ENCODE measurements at regions not wholly inside any gene's neighbourhood (a gene's known extent, or its start where the extent isn't known, plus 50 kb on each side); places are given as distances from the start of the nearest gene placed in this dataset.

- no peak overlapping the region for H3K4me3 ChIP-seq (ENCODE audit: low read length in 3 of 3)
- FAIRE-seq (no peak), DNase-seq (peak in 3 of 5 donors; percentile 38 to 61 (median 55))
- H3K9ac ChIP-seq (ENCODE audit: low read length in 3 of 3), result no peak overlapping the region
- intact Hi-C loops (cut with DNase I), result no loop called here
- no peaks in the 10 kb centered on the region for H3K36me3 ChIP-seq (ENCODE audit: control insufficient read depth in 2 of 3, insufficient read depth in 3 of 3, low read length in 3 of 3)
- H3K4me1 ChIP-seq (ENCODE audit: control insufficient read depth in 2 of 3, insufficient read depth in 2 of 3, low read depth in 1 of 3, low read length in 3 of 3), result peaks cover 0 to 7% (median 6%) of the 10 kb centered on the region in 3 donors
- no peaks in the 10 kb centered on the region for H3K9me3 ChIP-seq (ENCODE audit: control insufficient read depth in 2 of 3, insufficient read depth in 1 of 3, low read length in 3 of 3)
- no peaks in the 10 kb centered on the region for H3K27me3 ChIP-seq (ENCODE audit: control insufficient read depth, insufficient read depth, low read length)
- TF ChIP-seq CTCF (IDR thresholded peaks at IDR 0.05; ENCODE audit: borderline replicate concordance, extremely low read depth, insufficient read depth), result peak; percentile 59
- H3K27ac ChIP-seq (ENCODE audit: low read depth in 2 of 2, low read length in 2 of 2), result no peak overlapping the region
Observed at GRCh38 chr2:215828528-215829184, 184.7 kb downstream of the MREG start.

GRCh38 chr2:215826838-215827441 is 186.4 kb downstream of the MREG start:
- Histone ChIP-seq H3K27ac (ENCODE audit: low read depth in 2 of 2, low read length in 2 of 2) (no peak overlapping the region), H3K4me1 (ENCODE audit: control insufficient read depth in 2 of 3, insufficient read depth in 2 of 3, low read depth in 1 of 3, low read length in 3 of 3) (peaks cover 0 to 7% (median 6%) of the 10 kb centered on the region in 3 donors), H3K9ac (ENCODE audit: low read length in 3 of 3) (no peak overlapping the region), H3K36me3 (ENCODE audit: control insufficient read depth in 2 of 3, insufficient read depth in 3 of 3, low read length in 3 of 3) (no peaks in the 10 kb centered on the region), H3K9me3 (ENCODE audit: control insufficient read depth in 2 of 3, insufficient read depth in 1 of 3, low read length in 3 of 3) (no peaks in the 10 kb centered on the region), H3K4me3 (ENCODE audit: low read length in 3 of 3) (peak overlapping the region in 1 of 3 donors; percentile 24), H3K27me3 (ENCODE audit: control insufficient read depth, insufficient read depth, low read length) (no peaks in the 10 kb centered on the region)
- FAIRE-seq, result no peak
- no peak for TF ChIP-seq CTCF (IDR thresholded peaks at IDR 0.05; ENCODE audit: borderline replicate concordance, extremely low read depth, insufficient read depth)
- intact Hi-C loops (cut with DNase I), result no loop called here
- DNase-seq, result peak in 2 of 5 donors; percentile 35 to 45

GRCh38 chr2:215826376-215826775 is 187.0 kb downstream of the MREG start:
- intact Hi-C loops (cut with DNase I), result no loop called here
- FAIRE-seq, result no peak
- no peak for DNase-seq
- no peaks in the 10 kb centered on the region for H3K36me3 ChIP-seq (ENCODE audit: control insufficient read depth in 2 of 3, insufficient read depth in 3 of 3, low read length in 3 of 3)
- no peaks in the 10 kb centered on the region for H3K9me3 ChIP-seq (ENCODE audit: control insufficient read depth in 2 of 3, insufficient read depth in 1 of 3, low read length in 3 of 3)
- H3K27ac ChIP-seq (ENCODE audit: low read depth in 2 of 2, low read length in 2 of 2), result no peak overlapping the region
- H3K4me1 ChIP-seq (ENCODE audit: control insufficient read depth in 2 of 3, insufficient read depth in 2 of 3, low read depth in 1 of 3, low read length in 3 of 3), result peaks cover 0 to 6% (median 2%) of the 10 kb centered on the region in 3 donors
- H3K4me3 ChIP-seq (ENCODE audit: low read length in 3 of 3), result no peak overlapping the region
- no peak for TF ChIP-seq CTCF (IDR thresholded peaks at IDR 0.05; ENCODE audit: borderline replicate concordance, extremely low read depth, insufficient read depth)
- no peak overlapping the region for H3K9ac ChIP-seq (ENCODE audit: low read length in 3 of 3)
- H3K27me3 ChIP-seq (ENCODE audit: control insufficient read depth, insufficient read depth, low read length), result no peaks in the 10 kb centered on the region
